ENCODE measurements at regions not wholly inside any gene's neighbourhood (a gene's known extent, or its start where the extent isn't known, plus 50 kb on each side); places are given as distances from the start of the nearest gene placed in this dataset.
"Not testable (repeated sequence)": the region's sequence is repeated elsewhere in the genome, so short reads cannot be mapped to it uniquely, and the experiment has no call there.

GRCh38 chr14:105968291-105968690, 441.9 kb downstream of the TMEM121 start:
- Histone ChIP-seq H4K12ac (ENCODE audit: low read depth, low read length) (no peak overlapping the region), H3K4me2 (ENCODE audit: low read length) (no peak overlapping the region), H2BK5ac (ENCODE audit: low read depth, low read length, poor library complexity) (no peak overlapping the region), H2AFZ (ENCODE audit: insufficient read depth, low read length, poor library complexity) (no peak overlapping the region), H3K14ac (ENCODE audit: low read length) (no peak overlapping the region), H3K4me1 (ENCODE audit: control insufficient read depth in 1 of 2, insufficient read depth in 2 of 2, low read length in 2 of 2) (no peaks in the 10 kb centered on the region), H3K79me2 (ENCODE audit: control insufficient read depth, insufficient read depth, low read length, poor library complexity) (no peaks in the 10 kb centered on the region), H3K9ac (ENCODE audit: low read length) (no peak overlapping the region), H3K9me3 (ENCODE audit: insufficient read depth, low read depth, low read length) (peaks cover 44% of the 10 kb centered on the region), H3K27ac (ENCODE audit: low read depth, low read length) (no peak overlapping the region), H3K23ac (ENCODE audit: low read length) (no peak overlapping the region), H3K36me3 (ENCODE audit: control insufficient read depth in 1 of 2, insufficient read depth in 2 of 2, low read length in 2 of 2) (no peaks in the 10 kb centered on the region), H4K91ac (ENCODE audit: low read depth, low read length) (no peak overlapping the region), H3K18ac (ENCODE audit: low read length) (no peak overlapping the region), H2BK12ac (ENCODE audit: low read length) (no peak overlapping the region), H3K79me1 (ENCODE audit: low read length) (no peaks in the 10 kb centered on the region), H3K27me3 (ENCODE audit: insufficient read depth, low read length) (no peaks in the 10 kb centered on the region), H3K4ac (ENCODE audit: low read depth, low read length) (no peak overlapping the region), H4K8ac (ENCODE audit: low read depth, low read length) (no peak overlapping the region), H2BK120ac (ENCODE audit: insufficient read depth, low read length, poor library complexity) (no peak overlapping the region), H2AK5ac (ENCODE audit: low read length) (no peak overlapping the region), H3K4me3 (ENCODE audit: low read depth, low read length) (no peak overlapping the region)
- WGBS (ENCODE audit: extremely low coverage, insufficient coverage, insufficient read length) = no CpG with 5 or more reads among the region's 11 CpGs
- no peak for DNase-seq

GRCh38 chr14:105969026-105969425, 442.6 kb downstream of the TMEM121 start:
- H2AK5ac ChIP-seq (ENCODE audit: low read length); H3K4me1 ChIP-seq (ENCODE audit: control insufficient read depth in 1 of 2, insufficient read depth in 2 of 2, low read length in 2 of 2); H2BK5ac ChIP-seq (ENCODE audit: low read depth, low read length, poor library complexity); H3K79me1 ChIP-seq (ENCODE audit: low read length); H2AFZ ChIP-seq (ENCODE audit: insufficient read depth, low read length, poor library complexity); H3K36me3 ChIP-seq (ENCODE audit: control insufficient read depth in 1 of 2, insufficient read depth in 2 of 2, low read length in 2 of 2); H4K8ac ChIP-seq (ENCODE audit: low read depth, low read length); H4K91ac ChIP-seq (ENCODE audit: low read depth, low read length); H3K18ac ChIP-seq (ENCODE audit: low read length); H3K27ac ChIP-seq (ENCODE audit: low read depth, low read length); H2BK12ac ChIP-seq (ENCODE audit: low read length); H2BK120ac ChIP-seq (ENCODE audit: insufficient read depth, low read length, poor library complexity); H3K4ac ChIP-seq (ENCODE audit: low read depth, low read length); H4K12ac ChIP-seq (ENCODE audit: low read depth, low read length); H3K23ac ChIP-seq (ENCODE audit: low read length); H3K9ac ChIP-seq (ENCODE audit: low read length); H3K4me2 ChIP-seq (ENCODE audit: low read length); H3K4me3 ChIP-seq (ENCODE audit: low read depth, low read length); DNase-seq; H3K14ac ChIP-seq (ENCODE audit: low read length); H3K79me2 ChIP-seq (ENCODE audit: control insufficient read depth, insufficient read depth, low read length, poor library complexity); H3K27me3 ChIP-seq (ENCODE audit: insufficient read depth, low read length): not testable (repeated sequence)
- no CpG with 5 or more reads among the region's 6 CpGs for WGBS (ENCODE audit: extremely low coverage, insufficient coverage, insufficient read length)
- peaks cover 51% of the 10 kb centered on the region for H3K9me3 ChIP-seq (ENCODE audit: insufficient read depth, low read depth, low read length)

- not testable (repeated sequence) for H3K4me3 ChIP-seq (ENCODE audit: low read depth, low read length); H2AK5ac ChIP-seq (ENCODE audit: low read length); H3K9ac ChIP-seq (ENCODE audit: low read length); H2BK12ac ChIP-seq (ENCODE audit: low read length); H3K4me1 ChIP-seq (ENCODE audit: control insufficient read depth in 1 of 2, insufficient read depth in 2 of 2, low read length in 2 of 2); H3K36me3 ChIP-seq (ENCODE audit: control insufficient read depth in 1 of 2, insufficient read depth in 2 of 2, low read length in 2 of 2); H3K27me3 ChIP-seq (ENCODE audit: insufficient read depth, low read length); H4K12ac ChIP-seq (ENCODE audit: low read depth, low read length); H4K8ac ChIP-seq (ENCODE audit: low read depth, low read length); H3K4ac ChIP-seq (ENCODE audit: low read depth, low read length); H3K23ac ChIP-seq (ENCODE audit: low read length); H3K14ac ChIP-seq (ENCODE audit: low read length); H3K18ac ChIP-seq (ENCODE audit: low read length); H2BK120ac ChIP-seq (ENCODE audit: insufficient read depth, low read length, poor library complexity); H3K27ac ChIP-seq (ENCODE audit: low read depth, low read length); H3K79me1 ChIP-seq (ENCODE audit: low read length); H2BK5ac ChIP-seq (ENCODE audit: low read depth, low read length, poor library complexity); DNase-seq; H3K4me2 ChIP-seq (ENCODE audit: low read length); H3K79me2 ChIP-seq (ENCODE audit: control insufficient read depth, insufficient read depth, low read length, poor library complexity); H4K91ac ChIP-seq (ENCODE audit: low read depth, low read length); H2AFZ ChIP-seq (ENCODE audit: insufficient read depth, low read length, poor library complexity)
- WGBS (ENCODE audit: extremely low coverage, insufficient coverage, insufficient read length) = no CpG with 5 or more reads among the region's 8 CpGs
- peaks cover 61% of the 10 kb centered on the region for H3K9me3 ChIP-seq (ENCODE audit: insufficient read depth, low read depth, low read length)
Observed at GRCh38 chr14:105970821-105971220, 444.4 kb downstream of the TMEM121 start.

GRCh38 chr14:105971593-105972500, 445.5 kb downstream of the TMEM121 start:
- Histone ChIP-seq H3K36me3 (ENCODE audit: control insufficient read depth in 1 of 2, insufficient read depth in 2 of 2, low read length in 2 of 2) (no peaks in the 10 kb centered on the region), H3K14ac (ENCODE audit: low read length) (no peak overlapping the region), H3K27me3 (ENCODE audit: insufficient read depth, low read length) (no peaks in the 10 kb centered on the region), H3K9me3 (ENCODE audit: insufficient read depth, low read depth, low read length) (peaks cover 65% of the 10 kb centered on the region), H3K23ac (ENCODE audit: low read length) (no peak overlapping the region), H3K4me3 (ENCODE audit: low read depth, low read length) (no peak overlapping the region), H3K27ac (ENCODE audit: low read depth, low read length) (no peak overlapping the region), H3K4ac (ENCODE audit: low read depth, low read length) (no peak overlapping the region), H4K8ac (ENCODE audit: low read depth, low read length) (no peak overlapping the region), H3K9ac (ENCODE audit: low read length) (no peak overlapping the region), H4K91ac (ENCODE audit: low read depth, low read length) (no peak overlapping the region), H2AFZ (ENCODE audit: insufficient read depth, low read length, poor library complexity) (no peak overlapping the region), H2BK12ac (ENCODE audit: low read length) (no peak overlapping the region), H2AK5ac (ENCODE audit: low read length) (no peak overlapping the region), H2BK120ac (ENCODE audit: insufficient read depth, low read length, poor library complexity) (no peak overlapping the region), H4K12ac (ENCODE audit: low read depth, low read length) (no peak overlapping the region), H3K18ac (ENCODE audit: low read length) (no peak overlapping the region), H3K79me2 (ENCODE audit: control insufficient read depth, insufficient read depth, low read length, poor library complexity) (no peaks in the 10 kb centered on the region), H3K79me1 (ENCODE audit: low read length) (no peaks in the 10 kb centered on the region), H2BK5ac (ENCODE audit: low read depth, low read length, poor library complexity) (no peak overlapping the region), H3K4me2 (ENCODE audit: low read length) (no peak overlapping the region), H3K4me1 (ENCODE audit: control insufficient read depth in 1 of 2, insufficient read depth in 2 of 2, low read length in 2 of 2) (no peaks in the 10 kb centered on the region)
- no peak for DNase-seq
- WGBS (ENCODE audit: extremely low coverage, insufficient coverage, insufficient read length) = no CpG with 5 or more reads among the region's 35 CpGs
